HG03342 (cell line): ENCODE measurements at regions not wholly inside any gene's neighbourhood (a gene's known extent, or its start where the extent isn't known, plus 50 kb on each side); places are given as distances from the start of the nearest gene placed in this dataset.

ENCODE experiments used
- ATAC-seq: cut with Tn5 transposase; IDR thresholded peaks from one replicate; pipeline ENCODE4 v1.9.1; 2021; ENCODE audit warnings: mild to moderate bottlenecking, moderate library complexity; ENCODE audit not compliant: unreplicated experiment

DNA sequence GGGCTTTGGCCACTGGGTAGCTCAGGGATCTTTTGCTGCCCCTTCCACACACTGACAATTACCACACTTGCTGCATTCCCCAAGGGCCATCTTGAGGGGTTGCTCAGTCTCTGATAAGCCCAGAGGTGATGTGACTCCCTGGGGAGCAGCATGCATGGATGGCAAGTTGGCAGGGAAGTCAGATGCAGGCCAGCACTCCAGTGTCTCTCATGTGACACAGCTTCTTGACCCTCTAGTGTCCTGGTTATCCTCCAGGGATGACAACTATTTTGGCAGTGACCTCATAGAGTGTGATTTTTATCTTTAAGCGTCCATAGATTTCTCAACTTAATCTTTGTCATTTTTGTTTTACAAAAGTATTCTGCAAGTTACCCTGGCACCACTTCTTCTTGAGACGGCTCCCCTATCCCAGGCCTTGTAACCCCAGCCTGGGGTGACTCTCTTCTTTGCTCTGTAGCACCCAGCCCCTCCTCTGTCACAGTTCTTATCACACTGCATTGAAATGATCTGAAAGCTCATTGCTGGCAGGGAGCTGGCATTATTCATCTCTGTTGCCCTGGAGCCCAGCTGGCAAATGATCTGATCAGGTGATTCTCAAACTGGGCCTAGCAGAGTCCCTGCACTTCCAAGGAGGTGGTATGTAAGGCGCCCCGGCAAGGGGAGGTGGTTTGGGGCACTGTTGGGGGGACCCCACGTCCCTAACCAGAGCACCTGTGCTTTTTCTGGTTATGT lies 72.6 kb downstream of the TENT5C start:
- no peak for ATAC-seq

DNA sequence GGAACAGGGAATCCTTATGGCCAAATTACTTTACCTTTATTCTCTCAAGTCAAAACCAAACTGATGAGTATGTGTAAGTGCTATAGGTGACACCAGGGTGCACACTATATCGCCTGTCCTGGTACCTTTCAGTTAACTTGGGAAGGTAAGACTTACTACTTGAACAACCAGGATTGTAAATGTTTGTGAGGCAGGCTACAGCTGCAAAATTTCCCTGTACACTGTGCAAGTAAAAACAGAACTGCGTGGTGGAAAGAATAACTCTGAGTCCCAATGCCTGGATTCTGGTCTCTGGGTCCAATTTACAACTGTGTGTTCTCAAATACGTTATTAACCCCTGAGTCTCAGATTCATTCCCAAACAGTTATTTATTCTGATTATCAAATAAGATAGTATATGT lies 73.5 kb downstream of the TENT5C start:
- ATAC-seq = no peak

GRCh38 chr1:117679868-117680267 lies 74.0 kb downstream of the TENT5C start:
- no peak for ATAC-seq

DNA sequence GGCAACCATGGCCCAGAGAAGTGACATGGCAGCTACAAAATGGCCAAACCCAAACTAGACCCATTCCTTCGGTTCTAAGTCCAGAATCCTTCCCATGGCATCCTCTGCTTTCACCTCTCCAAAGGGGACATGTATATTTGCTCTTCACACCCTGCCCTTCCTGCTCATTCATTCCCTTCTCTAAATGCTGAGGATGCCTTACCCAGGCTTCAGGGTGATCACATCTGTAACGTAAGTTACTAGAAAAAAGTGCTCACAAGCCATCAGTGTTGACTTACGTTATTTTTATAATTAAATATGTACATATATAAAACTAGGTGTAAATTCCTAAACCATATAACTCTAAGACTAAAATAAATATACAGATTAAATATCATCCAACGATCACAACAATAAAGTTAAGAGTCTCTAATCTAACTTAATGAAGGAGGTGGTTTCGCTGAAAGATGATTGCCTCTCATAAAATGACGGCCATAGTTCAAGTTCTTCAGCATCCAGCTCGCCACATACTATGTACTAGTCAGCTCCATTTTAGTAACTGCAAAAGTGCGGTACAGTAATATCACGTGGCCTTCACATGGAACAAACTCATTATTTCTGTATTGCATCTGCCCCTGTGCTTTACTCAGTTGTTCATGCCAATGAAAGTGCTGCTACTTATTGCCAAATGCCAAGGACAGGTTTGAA lies 74.6 kb downstream of the TENT5C start:
- no peak for ATAC-seq

DNA sequence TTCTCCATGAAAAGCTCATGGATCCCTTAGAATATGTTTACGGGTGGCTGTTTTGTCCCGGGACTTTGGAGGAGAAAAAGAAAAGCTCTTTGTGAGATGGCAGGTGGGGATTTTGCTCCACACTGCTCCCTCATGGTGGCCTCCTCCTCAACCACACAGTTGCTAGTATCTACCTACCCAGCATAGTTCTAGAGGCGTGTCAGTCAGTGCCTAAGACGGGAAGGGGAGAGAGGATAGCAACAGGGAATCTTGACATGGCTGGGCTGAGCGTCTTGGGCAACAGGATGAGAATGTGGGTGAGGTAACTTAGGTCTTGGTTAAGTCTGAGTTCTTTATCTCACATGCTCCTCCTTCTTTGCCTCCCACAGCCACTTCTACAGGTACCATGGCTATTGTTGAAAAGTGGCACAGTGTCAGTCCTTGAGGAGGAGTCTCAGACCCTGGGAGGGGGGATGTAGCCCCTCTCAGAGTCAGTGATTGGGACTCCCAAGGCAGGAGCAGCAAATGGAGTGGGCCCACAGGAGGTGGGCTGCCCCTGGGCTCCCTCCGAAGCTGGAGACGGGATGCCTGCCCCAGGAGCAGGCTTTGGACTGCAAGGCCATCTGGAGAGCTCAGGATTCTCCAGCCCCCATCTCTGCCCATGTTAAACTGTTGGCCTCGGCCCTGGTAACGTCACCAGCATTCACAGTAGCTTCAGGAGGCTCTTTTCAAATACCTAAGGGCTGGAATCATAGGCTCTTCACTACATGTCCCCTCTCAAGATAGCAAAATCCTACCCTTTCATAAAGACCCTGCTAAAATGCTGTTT lies 75.4 kb downstream of the TENT5C start:
- no peak for ATAC-seq

DNA sequence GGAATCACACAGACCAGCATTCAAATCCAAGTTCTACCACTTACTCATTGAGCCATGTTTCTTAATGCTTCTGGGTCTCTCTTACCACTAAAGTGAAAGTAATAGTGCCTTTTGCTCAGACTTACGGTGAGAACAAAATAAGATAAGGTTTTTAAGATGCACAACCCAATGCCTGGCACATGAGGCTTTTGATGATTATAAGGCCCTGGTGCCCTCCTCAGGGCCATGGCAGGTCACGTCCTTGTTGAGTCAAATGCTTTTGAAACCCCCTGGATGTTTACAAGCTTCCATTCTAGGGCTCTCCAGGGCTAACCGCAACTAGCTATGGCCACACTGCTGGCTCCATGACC lies 76.0 kb downstream of the TENT5C start:
- ATAC-seq = no peak

GRCh38 chr1:117682372-117682771 lies 76.5 kb downstream of the TENT5C start:
- ATAC-seq = no peak

- no peak for ATAC-seq
Measured at GRCh38 chr1:117683571-117684285, 77.9 kb downstream of the TENT5C start.

- no peak for ATAC-seq
Measured at GRCh38 chr1:117685936-117686806, 80.3 kb downstream of the TENT5C start.

- no peak for ATAC-seq
Measured at GRCh38 chr1:117686907-117687306, 81.1 kb downstream of the TENT5C start.

- no peak for ATAC-seq
Measured at GRCh38 chr1:117689997-117690625, 84.3 kb downstream of the TENT5C start.

DNA sequence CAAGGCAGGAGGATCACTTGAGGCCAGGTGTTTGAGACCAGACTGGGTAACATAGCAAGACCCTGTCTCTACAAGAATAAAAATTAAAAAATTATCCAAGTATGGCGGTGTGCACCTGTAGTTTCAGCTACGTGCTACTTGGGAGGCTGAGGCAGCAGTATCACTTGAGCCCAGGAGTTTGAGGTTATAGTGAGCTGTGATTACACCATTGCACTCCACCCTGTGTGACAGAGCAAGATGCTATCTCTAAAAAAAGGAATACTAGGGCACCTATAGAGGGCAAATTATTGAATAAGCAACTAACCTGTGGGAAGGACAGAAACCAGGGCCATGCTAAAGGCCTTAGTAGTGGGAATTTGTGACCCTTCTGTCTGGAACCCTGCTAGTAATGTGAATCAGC lies 86.1 kb downstream of the TENT5C start:
- no peak for ATAC-seq

- no peak for ATAC-seq
Measured at GRCh38 chr1:117694543-117694942, 88.7 kb downstream of the TENT5C start.

- ATAC-seq = no peak
Measured at GRCh38 chr1:117695796-117696490, 90.1 kb downstream of the TENT5C start.

DNA sequence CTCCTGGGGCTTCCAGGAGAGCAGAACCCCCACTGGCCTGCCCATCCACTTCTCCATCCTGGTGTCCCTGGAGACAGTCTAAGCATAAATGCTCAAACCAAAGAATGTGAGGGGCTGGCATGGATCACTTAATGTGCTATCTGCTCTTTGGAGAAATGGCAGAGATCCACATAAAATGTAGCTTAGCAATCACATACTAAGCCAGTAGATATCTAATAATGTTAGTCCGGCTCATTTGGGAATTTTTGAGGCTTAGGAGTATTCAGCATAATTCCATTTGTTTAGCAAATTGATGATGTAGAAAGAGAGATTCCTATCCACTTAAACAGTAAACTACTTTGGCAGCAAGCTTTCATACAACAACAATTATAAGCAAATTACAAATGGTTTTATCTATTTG lies 90.7 kb downstream of the TENT5C start:
- ATAC-seq = no peak

DNA sequence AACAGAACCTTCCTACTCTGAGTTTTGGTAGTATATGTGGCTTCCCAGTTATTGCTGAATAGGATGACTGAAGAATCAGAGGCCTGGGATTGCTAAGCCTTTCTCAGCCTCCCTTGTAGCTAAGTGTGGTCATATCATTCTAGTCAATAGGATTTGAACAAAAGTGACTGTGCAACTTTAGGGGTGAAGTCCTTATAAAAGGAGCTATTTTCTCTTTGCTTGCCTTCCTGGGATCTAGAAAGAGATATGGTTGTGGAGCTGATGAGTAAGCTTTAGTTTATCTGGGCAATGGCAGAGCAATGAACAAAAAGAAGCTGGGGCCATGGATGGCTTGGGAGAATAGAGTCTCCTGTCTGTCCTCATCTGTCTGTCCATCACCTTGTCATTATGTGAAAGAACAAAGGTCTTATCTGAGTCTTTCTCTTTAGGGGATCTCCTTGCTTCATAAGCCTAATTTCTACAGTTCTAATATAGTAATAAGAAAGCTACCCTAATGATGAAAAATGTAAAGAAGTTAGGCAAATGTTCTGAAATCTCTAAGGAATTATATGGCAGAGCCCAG lies 91.5 kb downstream of the TENT5C start:
- no peak for ATAC-seq

DNA sequence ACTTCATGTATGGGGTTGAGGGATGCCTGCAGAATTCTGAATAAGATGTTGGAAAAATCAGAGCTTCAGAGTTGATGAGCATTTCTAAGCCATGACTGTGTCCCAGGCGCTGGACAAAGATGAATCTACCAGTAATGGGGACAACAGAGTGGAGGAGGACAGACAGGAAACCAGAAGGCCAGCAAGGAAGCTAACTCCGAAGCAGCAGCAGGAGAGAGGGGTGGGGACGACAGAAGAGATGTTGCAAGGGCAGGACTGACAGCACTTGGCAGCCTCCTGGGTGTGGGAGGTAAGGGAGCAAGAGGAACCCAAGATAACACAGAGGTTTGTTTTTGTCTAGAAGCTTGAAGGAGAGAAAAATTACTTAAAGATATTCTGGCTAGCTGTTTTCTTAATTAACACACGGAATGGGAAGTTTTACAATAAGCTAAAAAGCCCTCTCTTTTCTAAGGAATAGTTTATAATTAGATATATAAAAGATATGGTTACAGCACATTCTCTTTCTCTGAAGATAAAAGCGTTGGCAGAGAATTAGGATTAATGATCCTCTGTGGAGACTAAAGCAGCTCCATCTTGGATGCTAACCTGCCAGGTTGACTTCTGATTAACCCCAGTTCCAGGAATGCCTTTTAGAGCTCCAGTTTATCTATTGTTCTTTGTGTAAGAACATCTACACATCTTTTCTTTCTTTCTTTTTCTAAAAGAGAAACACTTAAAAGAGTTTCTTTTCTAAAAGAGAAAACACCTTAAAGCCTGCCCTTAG lies 92.7 kb downstream of the TENT5C start:
- no peak for ATAC-seq

- no peak for ATAC-seq
Measured at GRCh38 chr1:117699953-117700352, 94.1 kb downstream of the TENT5C start.
